A549 (cell line): ENCODE measurements at regions not wholly inside any gene's neighbourhood (a gene's known extent, or its start where the extent isn't known, plus 50 kb on each side); places are given as distances from the start of the nearest gene placed in this dataset.
"Not testable (repeated sequence)": the region's sequence is repeated elsewhere in the genome, so short reads cannot be mapped to it uniquely, and the experiment has no call there.

Source experiments
- ATAC-seq, 2 experiments: fragments of 200-7000 bp in 1 of 2; fragments of >200 bp in 1 of 2; cut with Nextera tagmentation in 1 of 2; cut with Tn5 transposase in 1 of 2; 3 replicates each; pipeline versions ENCODE4 v1.8.0 to v1.9.1; 2018 to 2020; ENCODE audit warnings: mild to moderate bottlenecking in 1 of 2, moderate library complexity in 1 of 2
- CTCF ChIA-PET: fragments of 300-600 bp; sonication (Branson Sonifier 250); formaldehyde crosslinking; extraction: SDS; loops from one replicate; lab custom pipeline; 2021; ENCODE audit warnings: antibody characterized with exemption, inconsistent platforms; lab: Yijun Ruan, JAX
- POLR2A ChIA-PET: fragments of 350-600 bp; formaldehyde crosslinking; extraction: SDS; loops from one replicate; lab custom pipeline; 2021; ENCODE audit warnings: antibody characterized with exemption, inconsistent platforms; lab: Yijun Ruan, JAX
- DNase-seq, 2 experiments: peaks; one replicate each; pipeline versions ENCODE4 v3.0.0 to v3.0.0-alpha.2; 2011 to 2016; ENCODE audit warnings: low read depth in 1 of 2, low spot score in 1 of 2
- FAIRE-seq: peaks from 2 replicates; lab custom pipeline; 2011; peaks lifted over from hg19 to GRCh38; lab: Jason Lieb, UNC
- H3K27ac ChIP-seq, 2 experiments: fragments of >200 bp; sonication (Bioruptor Twin); formaldehyde crosslinking; 3 replicates each; pipeline ENCODE4 v1.5.1; 2016 to 2017
- H3K4me1 ChIP-seq: fragments of >200 bp; sonication (Bioruptor Twin); formaldehyde crosslinking; 3 replicates; pipeline ENCODE4 v1.6.1; 2016
- H3K4me2 ChIP-seq: fragments of >200 bp; sonication (Bioruptor Twin); formaldehyde crosslinking; 3 replicates; pipeline ENCODE4 v1.6.1; 2016
- H3K4me3 ChIP-seq: fragments of >200 bp; sonication (Bioruptor Twin); formaldehyde crosslinking; 3 replicates; pipeline ENCODE4 v1.5.1; 2016
- H3K9me3 ChIP-seq: fragments of >200 bp; sonication (Bioruptor Twin); formaldehyde crosslinking; 3 replicates; pipeline ENCODE4 v1.6.1; 2016
- CEBPB ChIP-seq, 2 experiments: fragments of >200 bp in 1 of 2; sonication (Bioruptor Twin) in 1 of 2; formaldehyde crosslinking in 1 of 2; IDR thresholded peaks; 2 replicates each; pipeline ENCODE4 v1.6.1; 2012 to 2016
- CHD4 ChIP-seq: fragments of 200-600 bp; sonication (generic); IDR thresholded peaks from 2 replicates; pipeline ENCODE4 v1.6.1; 2016; ENCODE audit warnings: antibody characterized with exemption, mild to moderate bottlenecking, borderline replicate concordance
- GATA3 ChIP-seq: IDR thresholded peaks from 2 replicates; pipeline ENCODE4 v1.6.1; 2012; ENCODE audit warnings: borderline replicate concordance
- HEYL ChIP-seq: fragments of 250-450 bp; sonication (Bioruptor Pico); IDR thresholded peaks from 2 replicates; pipeline ENCODE4 v1.8.0; 2021; ENCODE audit warnings: mild to moderate bottlenecking, moderate library complexity
- HOXA7 ChIP-seq: fragments of 250-450 bp; sonication (Bioruptor Pico); IDR thresholded peaks from 2 replicates; pipeline ENCODE4 v1.5.0; 2020; ENCODE audit warnings: mild to moderate bottlenecking, moderate library complexity
- HOXB13 ChIP-seq: fragments of 250-450 bp; sonication (Bioruptor Pico); IDR thresholded peaks from 2 replicates; pipeline ENCODE4 v1.5.0; 2020; ENCODE audit warnings: low read depth, mild to moderate bottlenecking, moderate library complexity
- HOXB5 ChIP-seq: fragments of 250-450 bp; sonication (Bioruptor Pico); IDR thresholded peaks from 2 replicates; pipeline ENCODE4 v1.5.0; 2020; ENCODE audit warnings: mild to moderate bottlenecking, moderate library complexity
- JUN ChIP-seq, 2 experiments: fragments of >200 bp; sonication (Bioruptor Twin); formaldehyde crosslinking; IDR thresholded peaks; 2 replicates in 1 of 2; 3 replicates in 1 of 2; pipeline ENCODE4 v1.6.1; 2016 to 2017
- MAFK ChIP-seq: fragments of 450-650 bp; IDR thresholded peaks from 2 replicates; pipeline ENCODE4 v1.6.1; 2014; ENCODE audit not compliant: partially characterized antibody
- MAX ChIP-seq: IDR thresholded peaks from 2 replicates; pipeline ENCODE4 v1.6.1; 2012
- NR3C1 ChIP-seq: fragments of >200 bp; sonication (Bioruptor Twin); formaldehyde crosslinking; IDR thresholded peaks from 3 replicates; pipeline ENCODE4 v1.6.1; 2017
- ZC3H11A ChIP-seq: fragments of 450-650 bp; IDR thresholded peaks from 2 replicates; pipeline ENCODE4 v1.6.1; 2014; ENCODE audit warnings: antibody characterized with exemption, mild to moderate bottlenecking
- ZFP36 ChIP-seq: fragments of 450-650 bp; IDR thresholded peaks from 2 replicates; pipeline ENCODE4 v1.6.1; 2014; ENCODE audit warnings: borderline replicate concordance; ENCODE audit not compliant: partially characterized antibody
- WGBS: methylation state at CpG from one replicate; pipeline ENCODE4 v1.1.6; 2017; ENCODE audit errors: missing lambda C conversion rate; 5-methylcytosine and 5-hydroxymethylcytosine counted together
- TF ChIP-seq, protein P1 (sequence below): fragments of >200 bp; sonication (Bioruptor Twin); formaldehyde crosslinking; IDR thresholded peaks from 2 replicates; pipeline ENCODE4 v1.6.1; 2016
- TF ChIP-seq, protein P2 (sequence below): fragments of >200 bp; sonication (Bioruptor Twin); formaldehyde crosslinking; IDR thresholded peaks from 3 replicates; pipeline ENCODE4 v1.5.1; 2016
- TF ChIP-seq, protein P3 (sequence below): IDR thresholded peaks from 2 replicates; pipeline ENCODE4 v1.6.1; 2012; ENCODE audit warnings: low read depth, borderline replicate concordance

DNA sequence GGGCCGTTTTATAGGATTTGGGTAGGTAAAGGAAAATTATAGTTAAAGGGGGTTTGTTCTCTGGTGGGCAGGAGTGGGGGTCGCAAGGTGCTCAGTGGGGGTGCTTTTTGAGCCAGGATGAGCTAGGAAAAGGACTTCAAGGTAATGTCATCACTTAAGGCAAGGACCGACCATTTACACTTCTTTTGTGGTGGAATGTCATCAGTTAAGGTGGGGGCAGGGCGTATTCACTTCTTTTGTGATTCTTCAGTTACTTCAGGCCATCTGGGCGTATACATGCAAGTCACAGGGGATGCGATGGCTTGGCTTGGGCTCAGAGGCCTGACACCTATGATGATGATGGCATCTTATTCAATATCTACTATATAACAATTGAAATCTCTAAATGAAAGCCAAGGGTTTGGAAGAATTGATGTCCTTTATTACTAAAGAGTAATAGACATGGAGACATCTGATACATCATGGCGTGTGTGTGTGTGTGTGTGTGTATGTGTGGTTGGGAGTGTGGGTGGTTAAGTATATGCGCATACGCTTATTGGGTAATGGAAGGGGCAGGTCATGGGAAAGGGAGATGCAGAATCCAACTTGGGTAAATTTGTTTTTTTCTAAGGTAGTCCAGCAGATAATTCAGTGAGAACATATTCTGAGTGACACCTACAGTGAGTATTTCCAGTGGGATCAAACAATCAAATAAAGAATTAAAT, 236.9 kb upstream of the DUSP10 start:
- FAIRE-seq, H3K4me3 ChIP-seq, H3K4me2 ChIP-seq, H3K4me1 ChIP-seq, H3K27ac ChIP-seq, POLR2A ChIA-PET, ATAC-seq, DNase-seq, H3K9me3 ChIP-seq: not testable (repeated sequence)
- 78% methylated on average over 9 of the region's 9 CpGs for WGBS
- CTCF ChIA-PET = interaction anchor here (0.7 to 1.7 kb wide), 6 partner anchors 10 to 199 kb away, joined by 3 to 5 read pairs (median 3); no protein-coding TSS in a partner anchor

- H3K4me3 ChIP-seq, H3K9me3 ChIP-seq, ATAC-seq, POLR2A ChIA-PET, FAIRE-seq, H3K4me1 ChIP-seq, H3K4me2 ChIP-seq, H3K27ac ChIP-seq, DNase-seq, CTCF ChIA-PET: not testable (repeated sequence)
- peak; percentile 43 for TF ChIP-seq MAFK
- WGBS = 16% methylated on average over 3 of the region's 3 CpGs
Measured at GRCh38 chr1:221973787-221974186, 231.9 kb upstream of the DUSP10 start.

GRCh38 chr1:221972276-221973235, 230.7 kb upstream of the DUSP10 start:
- DNase-seq = no peak
- H3K27ac ChIP-seq = no peak overlapping the region

DNA sequence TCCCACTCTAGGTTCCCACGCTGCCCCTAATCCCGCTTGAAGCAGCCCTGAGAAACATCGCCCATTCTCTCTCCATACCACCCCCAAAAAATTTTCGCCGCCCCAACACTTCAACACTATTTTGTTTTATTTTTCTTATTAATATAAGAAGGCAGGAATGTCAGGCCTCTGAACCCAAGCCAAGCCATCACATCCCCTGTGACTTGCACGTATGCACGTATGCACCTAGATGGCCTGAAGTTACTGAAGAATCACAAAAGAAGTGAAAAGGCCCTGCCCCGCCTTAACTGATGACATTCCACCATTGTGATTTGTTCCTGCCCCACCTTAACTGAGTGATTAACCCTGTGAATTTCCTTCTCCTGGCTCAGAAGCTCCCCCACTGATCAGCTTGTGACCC, 229.1 kb upstream of the DUSP10 start:
- H3K4me2 ChIP-seq, H3K27ac ChIP-seq, ATAC-seq, POLR2A ChIA-PET, H3K4me1 ChIP-seq, H3K4me3 ChIP-seq, FAIRE-seq, DNase-seq, CTCF ChIA-PET, H3K9me3 ChIP-seq: not testable (repeated sequence)
- 90% methylated on average over 8 of the region's 8 CpGs for WGBS

More at GRCh38 chr1:221972276-221973235, 230.7 kb upstream of the DUSP10 start:
- Histone ChIP-seq H3K4me2 (no peak overlapping the region), H3K4me1 (peaks cover 3% of the 10 kb centered on the region; the same call in 1 of the 3 replicates)
- FAIRE-seq = no peak
- TF ChIP-seq HOXB5 (CRISPR knock-in tag) (no peak), CEBPB (IDR thresholded peaks at IDR 0.05) (no peak), CHD4 (no peak), HEYL (CRISPR knock-in tag) (no peak), JUN (IDR thresholded peaks at IDR 0.05) (no peak), GATA3 (no peak), HOXA7 (CRISPR knock-in tag) (no peak), MAX (no peak), MAFK (no peak), HOXB13 (CRISPR knock-in tag) (no peak), ZC3H11A (no peak), NR3C1 (no peak), ZFP36 (no peak)
- TF ChIP-seq, protein P1, sequence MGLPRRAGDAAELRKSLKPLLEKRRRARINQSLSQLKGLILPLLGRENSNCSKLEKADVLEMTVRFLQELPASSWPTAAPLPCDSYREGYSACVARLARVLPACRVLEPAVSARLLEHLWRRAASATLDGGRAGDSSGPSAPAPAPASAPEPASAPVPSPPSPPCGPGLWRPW = no peak
- TF ChIP-seq, protein P2, sequence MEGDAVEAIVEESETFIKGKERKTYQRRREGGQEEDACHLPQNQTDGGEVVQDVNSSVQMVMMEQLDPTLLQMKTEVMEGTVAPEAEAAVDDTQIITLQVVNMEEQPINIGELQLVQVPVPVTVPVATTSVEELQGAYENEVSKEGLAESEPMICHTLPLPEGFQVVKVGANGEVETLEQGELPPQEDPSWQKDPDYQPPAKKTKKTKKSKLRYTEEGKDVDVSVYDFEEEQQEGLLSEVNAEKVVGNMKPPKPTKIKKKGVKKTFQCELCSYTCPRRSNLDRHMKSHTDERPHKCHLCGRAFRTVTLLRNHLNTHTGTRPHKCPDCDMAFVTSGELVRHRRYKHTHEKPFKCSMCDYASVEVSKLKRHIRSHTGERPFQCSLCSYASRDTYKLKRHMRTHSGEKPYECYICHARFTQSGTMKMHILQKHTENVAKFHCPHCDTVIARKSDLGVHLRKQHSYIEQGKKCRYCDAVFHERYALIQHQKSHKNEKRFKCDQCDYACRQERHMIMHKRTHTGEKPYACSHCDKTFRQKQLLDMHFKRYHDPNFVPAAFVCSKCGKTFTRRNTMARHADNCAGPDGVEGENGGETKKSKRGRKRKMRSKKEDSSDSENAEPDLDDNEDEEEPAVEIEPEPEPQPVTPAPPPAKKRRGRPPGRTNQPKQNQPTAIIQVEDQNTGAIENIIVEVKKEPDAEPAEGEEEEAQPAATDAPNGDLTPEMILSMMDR = no peak
- TF ChIP-seq, protein P3, sequence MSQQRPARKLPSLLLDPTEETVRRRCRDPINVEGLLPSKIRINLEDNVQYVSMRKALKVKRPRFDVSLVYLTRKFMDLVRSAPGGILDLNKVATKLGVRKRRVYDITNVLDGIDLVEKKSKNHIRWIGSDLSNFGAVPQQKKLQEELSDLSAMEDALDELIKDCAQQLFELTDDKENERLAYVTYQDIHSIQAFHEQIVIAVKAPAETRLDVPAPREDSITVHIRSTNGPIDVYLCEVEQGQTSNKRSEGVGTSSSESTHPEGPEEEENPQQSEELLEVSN = no peak
- TF ChIP-seq, all 56 proteins: peak for 0
- ATAC-seq = no peak
- no peaks in the 10 kb centered on the region for H3K9me3 ChIP-seq
- H3K4me3 ChIP-seq = no peak overlapping the region
- 85% methylated on average over 9 of the region's 10 CpGs for WGBS
- POLR2A ChIA-PET = no interaction called here
- CTCF ChIA-PET = no interaction called here

DNA sequence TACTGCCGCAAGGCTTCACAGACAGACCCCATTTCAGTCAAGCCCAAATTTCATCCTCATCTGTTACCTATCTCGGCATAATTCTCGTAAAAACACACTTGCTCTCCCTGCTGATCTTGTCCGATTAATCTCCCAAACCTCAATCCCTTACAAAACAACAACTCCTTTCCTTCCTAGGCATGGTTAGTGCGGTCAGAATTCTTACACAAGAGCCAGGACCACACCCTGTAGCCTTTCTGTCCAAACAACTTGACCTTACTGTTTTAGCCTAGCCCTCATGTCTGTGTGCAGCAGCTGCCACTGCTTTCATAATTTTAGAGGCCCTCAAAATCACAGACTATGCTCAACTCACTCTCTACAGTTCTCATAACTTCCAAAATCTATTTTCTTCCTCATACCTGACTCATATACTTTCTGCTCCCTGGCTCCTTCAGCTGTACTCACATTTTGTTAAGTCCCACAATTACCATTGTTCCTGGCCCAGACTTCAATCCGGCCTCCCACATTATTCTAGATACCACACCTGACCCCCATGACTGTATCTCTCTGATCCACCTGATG, 227.5 kb upstream of the DUSP10 start:
- H3K4me3 ChIP-seq, H3K4me2 ChIP-seq, H3K9me3 ChIP-seq, DNase-seq, FAIRE-seq, POLR2A ChIA-PET, ATAC-seq: not testable (repeated sequence)
- Histone ChIP-seq H3K27ac (0 out of 6 replicates have a peak overlapping the region, but pooled peaks of 1 of the 2 experiments have one; percentile 25), H3K4me1 (peaks cover 21% of the 10 kb centered on the region)
- 80% methylated on average over 6 of the region's 6 CpGs for WGBS
- CTCF ChIA-PET = interaction anchor here (1.4 kb wide), 1 partner anchor 11 kb away, joined by 4 read pairs; no protein-coding TSS in a partner anchor

- FAIRE-seq, ATAC-seq, H3K9me3 ChIP-seq, H3K4me3 ChIP-seq, H3K27ac ChIP-seq, POLR2A ChIA-PET, H3K4me2 ChIP-seq, CTCF ChIA-PET, DNase-seq: not testable (repeated sequence)
- peaks cover 25% of the 10 kb centered on the region for H3K4me1 ChIP-seq
- WGBS = 93% methylated on average over 9 of the region's 9 CpGs
Measured at GRCh38 chr1:221967538-221967937, 225.6 kb upstream of the DUSP10 start.
